Inferior parietal cortex (tissue), 1 donor: ENCODE measurements at regions not wholly inside any gene's neighbourhood (a gene's known extent, or its start where the extent isn't known, plus 50 kb on each side); places are given as distances from the start of the nearest gene placed in this dataset.

Source experiments
- DNase-seq: peaks from one replicate; pipeline ENCODE4 v3.0.0-alpha.2; 2016; ENCODE audit errors: extremely low spot score

- DNase-seq, result no peak
Measured at GRCh38 chr5:173689737-173690360, 73.4 kb upstream of the BOD1 start.

- no peak for DNase-seq
Measured at GRCh38 chr5:173691931-173692330, 75.5 kb upstream of the BOD1 start.

GRCh38 chr5:173693670-173694069 lies 77.2 kb upstream of the BOD1 start:
- DNase-seq, result no peak

- DNase-seq, result no peak
Measured at GRCh38 chr5:173696216-173696615, 79.8 kb upstream of the BOD1 start.

GRCh38 chr5:173697931-173698579 lies 81.6 kb upstream of the BOD1 start:
- DNase-seq, result no peak

- no peak for DNase-seq
Measured at GRCh38 chr5:173699966-173700365, 83.5 kb upstream of the BOD1 start.

- no peak for DNase-seq
Measured at GRCh38 chr5:173703466-173703865, 87.0 kb upstream of the BOD1 start.

GRCh38 chr5:173704615-173705511 lies 88.4 kb upstream of the BOD1 start:
- no peak for DNase-seq

GRCh38 chr5:173705512-173706044 lies 89.1 kb upstream of the BOD1 start:
- DNase-seq, result no peak

GRCh38 chr5:173706700-173707099 lies 90.2 kb upstream of the BOD1 start:
- DNase-seq, result no peak

GRCh38 chr5:173707392-173707791 lies 90.9 kb upstream of the BOD1 start:
- no peak for DNase-seq

- no peak for DNase-seq
Measured at GRCh38 chr5:173709145-173709544, 92.7 kb upstream of the BOD1 start.

GRCh38 chr5:173709761-173710160 lies 93.3 kb upstream of the BOD1 start:
- DNase-seq, result no peak

- DNase-seq, result no peak
Measured at GRCh38 chr5:173710528-173710927, 94.1 kb upstream of the BOD1 start.

- DNase-seq, result no peak
Measured at GRCh38 chr5:173711466-173711865, 95.0 kb upstream of the BOD1 start.

GRCh38 chr5:173712609-173713175 lies 96.2 kb upstream of the BOD1 start:
- no peak for DNase-seq

- no peak for DNase-seq
Measured at GRCh38 chr5:173714551-173715428, 98.3 kb upstream of the BOD1 start.

GRCh38 chr5:173715607-173716006 lies 99.2 kb upstream of the BOD1 start:
- no peak for DNase-seq

GRCh38 chr5:173716058-173716682 lies 99.7 kb upstream of the BOD1 start:
- DNase-seq, result no peak

- no peak for DNase-seq
Measured at GRCh38 chr5:173717959-173718358, 101.5 kb upstream of the BOD1 start.

GRCh38 chr5:173718469-173718868 lies 102.0 kb upstream of the BOD1 start:
- DNase-seq, result no peak
